C4-2B (cell line): ENCODE measurements at regions not wholly inside any gene's neighbourhood (a gene's known extent, or its start where the extent isn't known, plus 50 kb on each side); places are given as distances from the start of the nearest gene placed in this dataset.
A peak's percentile ranks its signal among the peaks of the same experiment; 100 is the strongest.

Experiments used
- H3K27ac ChIP-seq: fragments of 450-650 bp; 2 replicates; pipeline ENCODE4 v1.5.1; 2017
- ZFX ChIP-seq: fragments of 450-650 bp; IDR thresholded peaks from 2 replicates; pipeline ENCODE4 v1.6.1; 2017
- TF ChIP-seq, protein P1 (sequence below): fragments of 450-650 bp; conservative IDR thresholded peaks from 2 replicates; pipeline ENCODE4 v1.5.1; 2017; ENCODE audit warnings: mild to moderate bottlenecking

DNA sequence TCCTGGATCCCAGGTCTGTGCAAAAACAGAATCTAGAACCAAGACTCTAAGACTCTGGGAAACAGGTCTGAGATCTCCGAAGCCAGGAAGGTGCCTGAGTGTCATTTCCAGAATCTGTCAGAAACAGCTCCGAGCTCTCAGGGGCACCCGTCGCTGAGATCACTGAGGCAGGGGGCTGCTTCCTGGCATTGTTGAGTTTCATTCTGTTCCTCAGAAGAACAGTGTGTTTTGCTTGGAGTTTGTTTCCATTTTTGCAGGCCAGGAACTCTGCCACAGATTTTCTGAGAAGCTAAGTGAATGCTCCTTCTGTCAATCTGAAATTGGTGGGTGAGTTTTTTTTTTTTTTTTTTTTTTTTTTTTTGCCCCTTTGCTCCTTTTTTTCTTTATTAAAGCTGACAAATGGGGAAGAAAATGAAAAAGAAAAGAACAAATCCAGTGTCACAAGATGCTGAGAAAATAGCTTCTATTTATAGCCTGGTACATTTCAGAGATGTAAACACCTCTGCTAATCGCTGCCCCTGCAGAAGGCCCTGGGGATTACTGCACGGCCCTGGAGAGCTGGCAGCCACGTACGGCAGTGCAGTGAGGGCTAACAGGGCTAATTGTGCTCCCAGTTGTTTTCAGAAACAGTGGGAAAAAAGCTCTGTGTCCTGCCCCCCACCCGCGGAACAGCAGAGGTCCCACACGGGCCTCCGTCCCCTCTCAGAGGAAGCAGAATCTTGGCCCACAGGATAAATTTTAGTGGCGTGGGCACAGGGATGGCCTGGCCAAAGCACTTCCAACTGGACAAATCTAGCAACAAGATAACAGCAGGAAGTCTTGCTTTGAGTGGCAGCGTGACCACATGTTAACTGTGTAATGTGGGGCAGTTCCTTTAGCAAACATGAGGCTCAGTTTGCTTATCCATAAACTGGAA, 237.6 kb upstream of the IRS2 start:
- TF ChIP-seq ZFX, result no peak
- TF ChIP-seq, protein P1, sequence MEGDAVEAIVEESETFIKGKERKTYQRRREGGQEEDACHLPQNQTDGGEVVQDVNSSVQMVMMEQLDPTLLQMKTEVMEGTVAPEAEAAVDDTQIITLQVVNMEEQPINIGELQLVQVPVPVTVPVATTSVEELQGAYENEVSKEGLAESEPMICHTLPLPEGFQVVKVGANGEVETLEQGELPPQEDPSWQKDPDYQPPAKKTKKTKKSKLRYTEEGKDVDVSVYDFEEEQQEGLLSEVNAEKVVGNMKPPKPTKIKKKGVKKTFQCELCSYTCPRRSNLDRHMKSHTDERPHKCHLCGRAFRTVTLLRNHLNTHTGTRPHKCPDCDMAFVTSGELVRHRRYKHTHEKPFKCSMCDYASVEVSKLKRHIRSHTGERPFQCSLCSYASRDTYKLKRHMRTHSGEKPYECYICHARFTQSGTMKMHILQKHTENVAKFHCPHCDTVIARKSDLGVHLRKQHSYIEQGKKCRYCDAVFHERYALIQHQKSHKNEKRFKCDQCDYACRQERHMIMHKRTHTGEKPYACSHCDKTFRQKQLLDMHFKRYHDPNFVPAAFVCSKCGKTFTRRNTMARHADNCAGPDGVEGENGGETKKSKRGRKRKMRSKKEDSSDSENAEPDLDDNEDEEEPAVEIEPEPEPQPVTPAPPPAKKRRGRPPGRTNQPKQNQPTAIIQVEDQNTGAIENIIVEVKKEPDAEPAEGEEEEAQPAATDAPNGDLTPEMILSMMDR, result no peak
- H3K27ac ChIP-seq, result no peak overlapping the region

DNA sequence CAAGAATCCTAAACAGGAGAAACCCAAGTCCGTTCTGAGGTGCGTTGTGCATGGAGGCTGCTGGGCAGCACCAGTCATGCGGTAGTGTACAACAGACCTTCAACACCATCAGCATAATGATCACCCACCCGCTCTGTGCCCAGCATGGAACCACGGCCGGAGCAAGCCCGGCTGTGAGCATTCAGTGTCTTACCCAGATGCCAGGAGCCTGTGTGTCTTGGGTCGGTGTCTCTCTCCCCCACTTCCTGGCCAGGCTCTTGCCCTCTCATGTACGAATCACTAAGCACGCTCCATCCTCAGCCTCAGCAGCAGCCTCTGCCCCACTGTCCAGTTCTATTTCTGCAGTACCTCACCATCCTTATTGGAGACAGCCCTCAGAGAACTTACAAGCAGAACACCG, 231.6 kb upstream of the IRS2 start:
- no peak overlapping the region for H3K27ac ChIP-seq
- TF ChIP-seq, protein P1, result no peak
- no peak for TF ChIP-seq ZFX

DNA sequence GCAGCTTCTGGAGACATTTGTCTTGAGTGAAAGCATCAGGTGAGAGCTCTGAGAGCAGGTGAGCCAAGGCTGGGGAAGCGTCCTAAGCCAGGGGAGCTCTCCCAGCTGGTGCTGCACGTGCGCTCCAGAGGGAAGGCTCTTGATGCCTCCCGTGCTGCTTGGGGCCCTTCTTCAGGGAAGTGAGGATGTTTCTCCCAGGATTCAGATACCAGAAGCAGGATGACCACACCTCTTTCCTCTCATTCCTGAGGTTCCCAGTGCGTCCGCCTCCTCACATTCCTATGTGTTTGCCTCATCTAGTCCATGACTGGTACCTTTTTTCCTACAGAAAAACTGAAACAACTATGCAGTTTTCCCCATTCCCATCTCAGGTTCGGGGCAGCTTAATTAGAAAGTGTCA, 231.0 kb upstream of the IRS2 start:
- peak overlapping the region; percentile 13; the same call in 1 of the 2 replicates for H3K27ac ChIP-seq
- TF ChIP-seq, protein P1, result no peak
- no peak for TF ChIP-seq ZFX

DNA sequence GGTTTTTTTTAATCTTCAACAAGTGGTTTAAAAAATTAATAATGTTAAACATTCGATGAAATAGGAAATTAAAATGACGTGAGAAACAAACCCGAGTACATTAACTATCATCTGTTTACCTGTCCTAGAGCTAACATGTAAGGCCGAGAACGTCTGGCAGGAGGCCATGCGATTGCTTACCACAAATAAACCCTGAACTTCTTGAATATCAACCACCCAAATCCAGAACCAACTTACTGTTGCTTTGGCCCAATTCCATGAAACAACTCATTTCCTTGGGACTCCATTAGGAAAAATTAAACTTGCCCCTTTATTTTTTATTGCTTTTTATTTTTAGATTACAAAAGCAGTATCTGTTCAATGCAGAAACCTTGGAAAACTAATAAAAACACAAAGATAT, 228.9 kb upstream of the IRS2 start:
- no peak overlapping the region; the same call in 1 of the 2 replicates for H3K27ac ChIP-seq
- no peak for TF ChIP-seq ZFX

DNA sequence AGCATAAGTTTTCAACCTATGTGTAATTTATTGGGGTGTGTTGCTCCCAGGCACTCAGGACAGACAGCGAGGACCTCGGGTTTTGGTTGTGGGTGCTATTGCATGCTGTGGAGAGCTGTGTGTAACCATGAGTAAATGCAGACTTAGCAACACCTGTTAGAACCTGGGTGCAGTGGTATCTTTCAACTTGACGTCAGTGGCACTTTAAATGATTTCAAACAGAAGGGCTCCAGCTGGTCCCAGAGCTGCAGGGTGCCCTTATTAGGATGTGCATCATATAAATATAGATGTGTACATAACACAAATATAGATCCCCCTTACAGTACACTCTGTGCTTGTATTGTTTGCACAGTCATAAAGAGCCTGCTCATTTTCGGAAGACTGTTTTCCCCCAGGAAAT, 228.3 kb upstream of the IRS2 start:
- no peak for TF ChIP-seq ZFX
- H3K27ac ChIP-seq, result peak overlapping the region; percentile 79

DNA sequence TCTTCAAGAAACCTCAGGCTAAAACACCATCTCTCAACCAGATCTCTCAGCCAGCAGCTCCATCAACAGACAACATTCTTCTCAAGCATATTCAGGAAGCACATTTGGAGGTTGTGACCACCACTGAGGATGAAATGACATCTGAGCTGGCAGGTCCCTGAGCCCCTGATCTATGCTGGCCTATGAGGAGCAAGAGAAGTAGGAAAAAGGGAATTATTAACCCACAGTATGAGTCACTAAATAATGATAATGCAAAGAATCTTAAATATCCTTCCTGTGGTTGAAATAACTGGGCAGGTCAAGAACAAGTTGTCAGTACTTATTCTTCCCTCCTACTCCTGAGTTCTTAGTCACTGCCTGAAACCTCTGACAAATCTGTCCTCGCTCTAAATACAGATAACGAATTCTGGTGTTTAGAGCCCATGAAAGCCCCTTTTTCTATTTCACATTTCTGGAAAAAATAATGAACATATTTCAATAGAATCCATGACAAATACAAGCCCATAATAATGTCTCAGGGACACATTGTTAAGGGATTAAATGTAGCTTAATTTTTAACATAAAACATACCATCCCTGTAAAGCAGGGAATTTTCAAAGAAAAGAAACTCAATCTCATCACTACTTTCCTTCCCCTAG, 225.8 kb upstream of the IRS2 start:
- no peak overlapping the region for H3K27ac ChIP-seq
- TF ChIP-seq, protein P1, result no peak
- TF ChIP-seq ZFX, result no peak

DNA sequence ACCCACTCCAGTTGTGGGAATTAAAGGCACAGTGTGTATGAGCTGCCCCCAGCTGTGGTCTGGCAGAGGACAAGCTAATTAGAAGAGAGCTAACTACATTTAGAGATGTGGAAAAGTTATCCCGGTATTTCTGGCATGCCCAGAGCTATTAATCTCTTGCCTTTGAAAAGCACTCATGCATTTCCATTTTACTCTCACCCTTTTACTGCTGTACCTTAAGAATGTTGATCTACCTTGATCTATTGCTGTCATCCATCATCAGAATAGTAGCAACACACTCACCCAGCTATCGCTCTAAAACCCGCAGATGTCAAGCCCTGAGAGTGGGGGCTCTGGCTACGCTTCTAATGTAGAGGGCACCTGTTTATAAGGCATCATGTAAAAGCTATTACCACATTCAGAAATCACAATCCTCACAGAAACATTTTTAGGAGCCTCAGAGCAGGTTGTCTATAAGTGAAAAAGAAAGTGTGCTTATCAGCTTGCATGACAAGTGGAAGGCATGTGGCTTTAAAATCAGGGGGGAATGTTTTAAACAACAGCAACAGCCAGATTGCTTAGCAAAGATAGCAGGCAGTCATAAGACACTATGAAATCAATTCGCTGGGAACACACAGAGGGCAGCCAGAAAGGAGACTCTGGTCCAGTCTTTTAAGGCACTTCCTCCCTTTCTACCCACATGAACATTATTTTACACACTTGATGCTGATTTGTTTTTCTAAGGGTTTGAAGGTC, 224.2 kb upstream of the IRS2 start:
- no peak overlapping the region for H3K27ac ChIP-seq
- TF ChIP-seq, protein P1, result no peak
- TF ChIP-seq ZFX, result no peak

DNA sequence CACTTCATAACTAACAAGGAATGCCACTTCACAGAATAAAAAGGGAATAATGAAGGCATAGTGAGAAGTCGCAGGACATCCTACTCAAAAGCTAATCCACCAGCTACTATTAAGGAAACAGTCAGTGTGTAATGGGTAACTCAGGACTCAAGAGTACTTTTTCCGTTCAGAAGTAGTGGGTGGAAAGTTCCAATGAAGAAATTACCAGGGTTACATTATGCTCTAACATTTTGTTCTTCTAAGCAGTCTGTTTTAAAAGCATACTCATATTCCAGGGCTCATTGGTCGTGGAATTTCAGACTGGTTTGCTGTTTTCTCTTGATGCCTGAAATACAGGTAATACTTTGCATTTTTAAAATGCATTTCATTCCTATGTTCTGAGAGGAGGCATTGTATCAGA, 222.4 kb upstream of the IRS2 start:
- TF ChIP-seq, protein P1, result no peak
- TF ChIP-seq ZFX, result no peak
- H3K27ac ChIP-seq, result no peak overlapping the region
